22Rv1 (cell line): ENCODE measurements at regions not wholly inside any gene's neighbourhood (a gene's known extent, or its start where the extent isn't known, plus 50 kb on each side); places are given as distances from the start of the nearest gene placed in this dataset.

ENCODE experiments used
- CTCF ChIP-seq: fragments of 450-650 bp; IDR thresholded peaks from 2 replicates; pipeline ENCODE4 v1.5.1; 2017; ENCODE audit warnings: mild to moderate bottlenecking
- ZFX ChIP-seq: fragments of 450-650 bp; IDR thresholded peaks from 2 replicates; pipeline ENCODE4 v1.6.1; 2017; ENCODE audit warnings: antibody characterized with exemption, borderline replicate concordance

GRCh38 chr15:31169558-31169957 lies 68.0 kb upstream of the TRPM1 start:
- TF ChIP-seq CTCF, result no peak
- no peak for TF ChIP-seq ZFX
